ENCODE measurements at regions not wholly inside any gene's neighbourhood (a gene's known extent, or its start where the extent isn't known, plus 50 kb on each side); places are given as distances from the start of the nearest gene placed in this dataset.

- ChIA-PET POLR2A (no interaction called here), CTCF (no interaction called here)
- TF ChIP-seq CTCF (IDR thresholded peaks at IDR 0.05; ENCODE audit: control extremely low read depth, extremely low read depth, low read depth, missing control alignments): no peak
Observed at GRCh38 chr9:16272776-16273175, 597.7 kb downstream of the BNC2 start.

GRCh38 chr9:16275795-16276624, 594.5 kb downstream of the BNC2 start:
- ChIA-PET POLR2A (no interaction called here), CTCF (no interaction called here)
- no peak for DNase-seq (ENCODE audit: extremely low spot score)
- TF ChIP-seq CTCF (IDR thresholded peaks at IDR 0.05; ENCODE audit: control extremely low read depth, extremely low read depth, low read depth, missing control alignments): no peak

More at GRCh38 chr9:16272776-16273175, 597.7 kb downstream of the BNC2 start:
- DNase-seq (ENCODE audit: extremely low spot score): no peak

GRCh38 chr9:16276866-16277265, 593.6 kb downstream of the BNC2 start:
- TF ChIP-seq CTCF (IDR thresholded peaks at IDR 0.05; ENCODE audit: control extremely low read depth, extremely low read depth, low read depth, missing control alignments): no peak
- ChIA-PET POLR2A (no interaction called here), CTCF (no interaction called here)
- no peak for DNase-seq (ENCODE audit: extremely low spot score)

- POLR2A ChIA-PET: no interaction called here
- TF ChIP-seq CTCF (IDR thresholded peaks at IDR 0.05; ENCODE audit: control extremely low read depth, extremely low read depth, low read depth, missing control alignments): no peak
- no peak for DNase-seq (ENCODE audit: extremely low spot score)
- CTCF ChIA-PET: no interaction called here
Observed at GRCh38 chr9:16277471-16277960, 593.0 kb downstream of the BNC2 start.

- ChIA-PET CTCF (no interaction called here), POLR2A (no interaction called here)
- no peak for TF ChIP-seq CTCF (IDR thresholded peaks at IDR 0.05; ENCODE audit: control extremely low read depth, extremely low read depth, low read depth, missing control alignments)
- DNase-seq (ENCODE audit: extremely low spot score): no peak
Observed at GRCh38 chr9:16278326-16278999, 592.0 kb downstream of the BNC2 start.

- ChIA-PET CTCF (interaction anchor here (0.7 kb wide), 1 partner anchor 12 kb away, joined by 3 read pairs; no protein-coding TSS in a partner anchor), POLR2A (no interaction called here)
- no peak for DNase-seq (ENCODE audit: extremely low spot score)
- TF ChIP-seq CTCF (IDR thresholded peaks at IDR 0.05; ENCODE audit: control extremely low read depth, extremely low read depth, low read depth, missing control alignments): no peak
Observed at GRCh38 chr9:16281707-16282106, 588.8 kb downstream of the BNC2 start.

Measured in GM10248 (cell line).